ENCODE measurements at regions not wholly inside any gene's neighbourhood (a gene's known extent, or its start where the extent isn't known, plus 50 kb on each side); places are given as distances from the start of the nearest gene placed in this dataset.

- ChIA-PET CTCF (interaction anchor here (0.9 to 2.7 kb wide), 3 partner anchors 540 to 547 kb away, joined by 3 to 11 read pairs (median 8); no protein-coding TSS in a partner anchor), POLR2A (no interaction called here)
- no peaks in the 10 kb centered on the region for H3K36me3 Mint-ChIP-seq
- H3K4me1 Mint-ChIP-seq, result peaks cover 10% of the 10 kb centered on the region
- H3K27me3 Mint-ChIP-seq (ENCODE audit: low read depth), result no peaks in the 10 kb centered on the region
- no peak for ATAC-seq
- DNase-seq (ENCODE audit: low spot score), result no peak
- H3K9me3 Mint-ChIP-seq, result no peaks in the 10 kb centered on the region
- H3K27ac Mint-ChIP-seq, result no peak overlapping the region
- H3K4me3 Mint-ChIP-seq, result no peak overlapping the region
- TF ChIP-seq ZSCAN18 (CRISPR knock-in tag; IDR thresholded peaks at IDR 0.05), result no peak
- TF ChIP-seq, protein P1, sequence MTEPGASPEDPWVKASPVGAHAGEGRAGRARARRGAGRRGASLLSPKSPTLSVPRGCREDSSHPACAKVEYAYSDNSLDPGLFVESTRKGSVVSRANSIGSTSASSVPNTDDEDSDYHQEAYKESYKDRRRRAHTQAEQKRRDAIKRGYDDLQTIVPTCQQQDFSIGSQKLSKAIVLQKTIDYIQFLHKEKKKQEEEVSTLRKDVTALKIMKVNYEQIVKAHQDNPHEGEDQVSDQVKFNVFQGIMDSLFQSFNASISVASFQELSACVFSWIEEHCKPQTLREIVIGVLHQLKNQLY (CRISPR knock-in tag; IDR thresholded peaks at IDR 0.05), result no peak
- no peak for TF ChIP-seq OVOL2 (CRISPR knock-in tag; IDR thresholded peaks at IDR 0.05; ENCODE audit: borderline replicate concordance)
- TF ChIP-seq FOXJ3 (CRISPR knock-in tag; IDR thresholded peaks at IDR 0.05; ENCODE audit: borderline replicate concordance), result no peak
- TF ChIP-seq, protein P2, sequence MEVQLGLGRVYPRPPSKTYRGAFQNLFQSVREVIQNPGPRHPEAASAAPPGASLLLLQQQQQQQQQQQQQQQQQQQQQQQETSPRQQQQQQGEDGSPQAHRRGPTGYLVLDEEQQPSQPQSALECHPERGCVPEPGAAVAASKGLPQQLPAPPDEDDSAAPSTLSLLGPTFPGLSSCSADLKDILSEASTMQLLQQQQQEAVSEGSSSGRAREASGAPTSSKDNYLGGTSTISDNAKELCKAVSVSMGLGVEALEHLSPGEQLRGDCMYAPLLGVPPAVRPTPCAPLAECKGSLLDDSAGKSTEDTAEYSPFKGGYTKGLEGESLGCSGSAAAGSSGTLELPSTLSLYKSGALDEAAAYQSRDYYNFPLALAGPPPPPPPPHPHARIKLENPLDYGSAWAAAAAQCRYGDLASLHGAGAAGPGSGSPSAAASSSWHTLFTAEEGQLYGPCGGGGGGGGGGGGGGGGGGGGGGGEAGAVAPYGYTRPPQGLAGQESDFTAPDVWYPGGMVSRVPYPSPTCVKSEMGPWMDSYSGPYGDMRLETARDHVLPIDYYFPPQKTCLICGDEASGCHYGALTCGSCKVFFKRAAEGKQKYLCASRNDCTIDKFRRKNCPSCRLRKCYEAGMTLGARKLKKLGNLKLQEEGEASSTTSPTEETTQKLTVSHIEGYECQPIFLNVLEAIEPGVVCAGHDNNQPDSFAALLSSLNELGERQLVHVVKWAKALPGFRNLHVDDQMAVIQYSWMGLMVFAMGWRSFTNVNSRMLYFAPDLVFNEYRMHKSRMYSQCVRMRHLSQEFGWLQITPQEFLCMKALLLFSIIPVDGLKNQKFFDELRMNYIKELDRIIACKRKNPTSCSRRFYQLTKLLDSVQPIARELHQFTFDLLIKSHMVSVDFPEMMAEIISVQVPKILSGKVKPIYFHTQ (CRISPR knock-in tag; IDR thresholded peaks at IDR 0.05), result no peak
- no peak for TF ChIP-seq E2F5 (CRISPR knock-in tag; IDR thresholded peaks at IDR 0.05)
- TF ChIP-seq, protein P3, sequence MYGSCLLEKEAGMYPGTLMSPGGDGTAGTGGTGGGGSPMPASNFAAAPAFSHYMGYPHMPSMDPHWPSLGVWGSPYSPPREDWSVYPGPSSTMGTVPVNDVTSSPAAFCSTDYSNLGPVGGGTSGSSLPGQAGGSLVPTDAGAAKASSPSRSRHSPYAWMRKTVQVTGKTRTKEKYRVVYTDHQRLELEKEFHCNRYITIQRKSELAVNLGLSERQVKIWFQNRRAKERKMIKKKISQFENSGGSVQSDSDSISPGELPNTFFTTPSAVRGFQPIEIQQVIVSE (CRISPR knock-in tag; IDR thresholded peaks at IDR 0.05; ENCODE audit: borderline replicate concordance), result no peak
- TF ChIP-seq ZNF317 (CRISPR knock-in tag; IDR thresholded peaks at IDR 0.05; ENCODE audit: borderline replicate concordance, low read depth), result no peak
- TF ChIP-seq TCF7 (CRISPR knock-in tag; IDR thresholded peaks at IDR 0.05; ENCODE audit: low read depth), result no peak
- no peak for TF ChIP-seq GRHL2 (CRISPR knock-in tag; IDR thresholded peaks at IDR 0.05; ENCODE audit: insufficient replicate concordance, severe bottlenecking)
- no peak for TF ChIP-seq TP53 (CRISPR knock-in tag; IDR thresholded peaks at IDR 0.05)
Measured at GRCh38 chr11:95698676-95699557, 90.7 kb downstream of the FAM76B start.

- CTCF ChIA-PET, result interaction anchor here (0.5 to 2.7 kb wide), 4 partner anchors 8 to 546 kb away, joined by 3 to 11 read pairs (median 6); no protein-coding TSS in a partner anchor
- Mint-ChIP-seq H3K4me1 (peaks cover 10% of the 10 kb centered on the region), H3K4me3 (no peak overlapping the region), H3K36me3 (no peaks in the 10 kb centered on the region), H3K9me3 (no peaks in the 10 kb centered on the region), H3K27ac (no peak overlapping the region), H3K27me3 (ENCODE audit: low read depth) (no peaks in the 10 kb centered on the region)
- no peak for TF ChIP-seq ATF6 (CRISPR knock-in tag; IDR thresholded peaks at IDR 0.05)
- TF ChIP-seq FOXJ3 (CRISPR knock-in tag; IDR thresholded peaks at IDR 0.05; ENCODE audit: borderline replicate concordance), result no peak
- no peak for TF ChIP-seq FOXP1 (CRISPR knock-in tag; IDR thresholded peaks at IDR 0.05; ENCODE audit: borderline replicate concordance)
- TF ChIP-seq ZNF219 (CRISPR knock-in tag; IDR thresholded peaks at IDR 0.05; ENCODE audit: borderline replicate concordance), result no peak
- TF ChIP-seq, protein P4, sequence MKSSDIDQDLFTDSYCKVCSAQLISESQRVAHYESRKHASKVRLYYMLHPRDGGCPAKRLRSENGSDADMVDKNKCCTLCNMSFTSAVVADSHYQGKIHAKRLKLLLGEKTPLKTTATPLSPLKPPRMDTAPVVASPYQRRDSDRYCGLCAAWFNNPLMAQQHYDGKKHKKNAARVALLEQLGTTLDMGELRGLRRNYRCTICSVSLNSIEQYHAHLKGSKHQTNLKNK (CRISPR knock-in tag; IDR thresholded peaks at IDR 0.05), result no peak
- no peak for TF ChIP-seq ATF1 (CRISPR knock-in tag; IDR thresholded peaks at IDR 0.05)
- no peak for TF ChIP-seq TP53 (CRISPR knock-in tag; IDR thresholded peaks at IDR 0.05)
- TF ChIP-seq, protein P5, sequence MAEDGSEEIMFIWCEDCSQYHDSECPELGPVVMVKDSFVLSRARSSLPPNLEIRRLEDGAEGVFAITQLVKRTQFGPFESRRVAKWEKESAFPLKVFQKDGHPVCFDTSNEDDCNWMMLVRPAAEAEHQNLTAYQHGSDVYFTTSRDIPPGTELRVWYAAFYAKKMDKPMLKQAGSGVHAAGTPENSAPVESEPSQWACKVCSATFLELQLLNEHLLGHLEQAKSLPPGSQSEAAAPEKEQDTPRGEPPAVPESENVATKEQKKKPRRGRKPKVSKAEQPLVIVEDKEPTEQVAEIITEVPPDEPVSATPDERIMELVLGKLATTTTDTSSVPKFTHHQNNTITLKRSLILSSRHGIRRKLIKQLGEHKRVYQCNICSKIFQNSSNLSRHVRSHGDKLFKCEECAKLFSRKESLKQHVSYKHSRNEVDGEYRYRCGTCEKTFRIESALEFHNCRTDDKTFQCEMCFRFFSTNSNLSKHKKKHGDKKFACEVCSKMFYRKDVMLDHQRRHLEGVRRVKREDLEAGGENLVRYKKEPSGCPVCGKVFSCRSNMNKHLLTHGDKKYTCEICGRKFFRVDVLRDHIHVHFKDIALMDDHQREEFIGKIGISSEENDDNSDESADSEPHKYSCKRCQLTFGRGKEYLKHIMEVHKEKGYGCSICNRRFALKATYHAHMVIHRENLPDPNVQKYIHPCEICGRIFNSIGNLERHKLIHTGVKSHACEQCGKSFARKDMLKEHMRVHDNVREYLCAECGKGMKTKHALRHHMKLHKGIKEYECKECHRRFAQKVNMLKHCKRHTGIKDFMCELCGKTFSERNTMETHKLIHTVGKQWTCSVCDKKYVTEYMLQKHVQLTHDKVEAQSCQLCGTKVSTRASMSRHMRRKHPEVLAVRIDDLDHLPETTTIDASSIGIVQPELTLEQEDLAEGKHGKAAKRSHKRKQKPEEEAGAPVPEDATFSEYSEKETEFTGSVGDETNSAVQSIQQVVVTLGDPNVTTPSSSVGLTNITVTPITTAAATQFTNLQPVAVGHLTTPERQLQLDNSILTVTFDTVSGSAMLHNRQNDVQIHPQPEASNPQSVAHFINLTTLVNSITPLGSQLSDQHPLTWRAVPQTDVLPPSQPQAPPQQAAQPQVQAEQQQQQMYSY (CRISPR knock-in tag; IDR thresholded peaks at IDR 0.05), result no peak
- DNase-seq (ENCODE audit: low spot score) (no peak), ATAC-seq (peak; percentile 67)
- POLR2A ChIA-PET, result interaction anchor here (1.1 kb wide), 1 partner anchor 543 kb away, joined by 3 read pairs; no protein-coding TSS in a partner anchor
Measured at GRCh38 chr11:95697614-95698408, 91.8 kb downstream of the FAM76B start.

All from WTC11 (cell line).